ENCODE measurements at regions not wholly inside any gene's neighbourhood (a gene's known extent, or its start where the extent isn't known, plus 50 kb on each side); places are given as distances from the start of the nearest gene placed in this dataset.
"Not testable (repeated sequence)": the region's sequence is repeated elsewhere in the genome, so short reads cannot be mapped to it uniquely, and the experiment has no call there.

- FAIRE-seq: not testable (repeated sequence)
These were observed 416.3 kb downstream of the TMEM121 start for GRCh38 chr14:105942725-105943124.

GRCh38 chr14:105943973-105944602 lies 417.7 kb downstream of the TMEM121 start:
- FAIRE-seq: no peak

GRCh38 chr14:105944632-105945610 lies 418.5 kb downstream of the TMEM121 start:
- no peak for FAIRE-seq

GRCh38 chr14:105945896-105946295 lies 419.5 kb downstream of the TMEM121 start:
- no peak for FAIRE-seq

GRCh38 chr14:105947599-105947998 lies 421.2 kb downstream of the TMEM121 start:
- FAIRE-seq: no peak

GRCh38 chr14:105948955-105949354 lies 422.6 kb downstream of the TMEM121 start:
- FAIRE-seq: not testable (repeated sequence)

- FAIRE-seq: not testable (repeated sequence)
These were observed 424.0 kb downstream of the TMEM121 start for GRCh38 chr14:105950364-105950892.

- FAIRE-seq: no peak
These were observed 425.0 kb downstream of the TMEM121 start for GRCh38 chr14:105951399-105951798.

- no peak for FAIRE-seq
These were observed 425.8 kb downstream of the TMEM121 start for GRCh38 chr14:105952222-105952621.

- FAIRE-seq: no peak
These were observed 426.4 kb downstream of the TMEM121 start for GRCh38 chr14:105952826-105953225.

GRCh38 chr14:105961625-105962024 lies 435.2 kb downstream of the TMEM121 start:
- FAIRE-seq: not testable (repeated sequence)

GRCh38 chr14:105962532-105962931 lies 436.1 kb downstream of the TMEM121 start:
- no peak for FAIRE-seq

GRCh38 chr14:105968291-105968690 lies 441.9 kb downstream of the TMEM121 start:
- FAIRE-seq: no peak

GRCh38 chr14:105969026-105969425 lies 442.6 kb downstream of the TMEM121 start:
- not testable (repeated sequence) for FAIRE-seq

- FAIRE-seq: not testable (repeated sequence)
These were observed 444.4 kb downstream of the TMEM121 start for GRCh38 chr14:105970821-105971220.

GRCh38 chr14:105971593-105972500 lies 445.5 kb downstream of the TMEM121 start:
- no peak for FAIRE-seq

- FAIRE-seq: no peak
These were observed 448.5 kb downstream of the TMEM121 start for GRCh38 chr14:105974902-105975301.

GRCh38 chr14:105978618-105979295 lies 452.4 kb downstream of the TMEM121 start:
- no peak for FAIRE-seq

GRCh38 chr14:105979446-105979845 lies 453.1 kb downstream of the TMEM121 start:
- FAIRE-seq: no peak

GRCh38 chr14:105980224-105980623 lies 453.8 kb downstream of the TMEM121 start:
- no peak for FAIRE-seq

GRCh38 chr14:105981517-105982302 lies 455.3 kb downstream of the TMEM121 start:
- FAIRE-seq: not testable (repeated sequence)
